ENCODE measurements at regions not wholly inside any gene's neighbourhood (a gene's known extent, or its start where the extent isn't known, plus 50 kb on each side); places are given as distances from the start of the nearest gene placed in this dataset.

GRCh38 chr11:69383372-69384250 is 89.7 kb downstream of the MYEOV start:
- no peak for TF ChIP-seq ELF4 (CRISPR knock-in tag; IDR thresholded peaks at IDR 0.05; ENCODE audit: low read depth)
- TF ChIP-seq PRRX2 (CRISPR knock-in tag; IDR thresholded peaks at IDR 0.05) = no peak
- Mint-ChIP-seq H3K4me3 (no peak overlapping the region), H3K9me3 (peaks cover 17% of the 10 kb centered on the region), H3K4me1 (peaks cover 8% of the 10 kb centered on the region; the same call in 1 of the 2 replicates), H3K36me3 (peaks cover 15% of the 10 kb centered on the region), H3K27ac (no peak overlapping the region), H3K27me3 (ENCODE audit: low read depth) (peaks cover 5% of the 10 kb centered on the region)
- CTCF ChIA-PET = no interaction called here
- DNase-seq (ENCODE audit: low spot score) (no peak), ATAC-seq (no peak)
- POLR2A ChIA-PET = interaction anchor here (0.5 kb wide), 1 partner anchor 21 kb away, joined by 4 read pairs; no protein-coding TSS in a partner anchor

DNA sequence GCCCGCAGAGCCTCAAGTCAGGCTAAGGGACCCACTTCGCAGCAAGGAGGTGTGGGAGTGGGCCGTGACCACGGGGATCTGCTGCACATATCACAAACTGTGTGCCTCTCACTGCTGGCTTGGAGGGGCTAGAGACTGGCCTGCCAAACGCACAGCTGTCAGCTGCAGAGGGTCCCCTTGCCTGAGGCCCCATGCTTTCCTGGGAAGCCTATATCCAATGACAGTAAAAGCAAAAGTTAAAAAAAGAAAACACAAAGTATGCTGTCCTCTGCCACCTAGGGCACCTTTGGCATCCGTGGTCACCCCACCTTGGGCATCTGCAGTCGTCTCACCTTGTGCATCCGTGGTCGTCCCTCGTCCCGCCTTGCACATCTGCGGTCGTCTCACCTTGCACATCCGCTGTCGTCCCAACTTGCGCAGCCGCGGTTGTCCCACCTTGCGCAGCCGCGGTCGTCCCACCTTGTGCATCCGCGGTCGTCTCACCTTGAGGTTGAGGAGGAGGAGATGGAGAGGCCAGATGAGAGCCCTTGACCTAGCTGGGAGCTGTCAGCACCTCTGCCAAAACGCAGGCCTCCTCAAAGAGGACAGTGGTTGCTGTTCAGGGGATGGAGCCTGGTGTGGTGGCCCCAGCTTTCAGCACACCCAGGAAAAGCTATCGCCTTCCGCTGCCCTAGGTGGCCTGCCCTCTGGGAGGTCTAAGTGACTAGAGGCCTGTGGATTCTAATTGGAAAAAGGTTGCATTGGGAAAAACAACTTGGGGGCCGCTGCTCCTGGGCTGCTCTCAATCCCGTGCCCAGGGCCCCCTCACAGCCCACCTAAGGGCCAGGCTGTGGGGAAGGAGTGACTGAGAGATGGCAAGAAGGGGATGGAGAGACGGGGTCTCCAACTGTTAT is 90.5 kb downstream of the MYEOV start:
- DNase-seq (ENCODE audit: low spot score) = no peak
- CTCF ChIA-PET = no interaction called here

DNA sequence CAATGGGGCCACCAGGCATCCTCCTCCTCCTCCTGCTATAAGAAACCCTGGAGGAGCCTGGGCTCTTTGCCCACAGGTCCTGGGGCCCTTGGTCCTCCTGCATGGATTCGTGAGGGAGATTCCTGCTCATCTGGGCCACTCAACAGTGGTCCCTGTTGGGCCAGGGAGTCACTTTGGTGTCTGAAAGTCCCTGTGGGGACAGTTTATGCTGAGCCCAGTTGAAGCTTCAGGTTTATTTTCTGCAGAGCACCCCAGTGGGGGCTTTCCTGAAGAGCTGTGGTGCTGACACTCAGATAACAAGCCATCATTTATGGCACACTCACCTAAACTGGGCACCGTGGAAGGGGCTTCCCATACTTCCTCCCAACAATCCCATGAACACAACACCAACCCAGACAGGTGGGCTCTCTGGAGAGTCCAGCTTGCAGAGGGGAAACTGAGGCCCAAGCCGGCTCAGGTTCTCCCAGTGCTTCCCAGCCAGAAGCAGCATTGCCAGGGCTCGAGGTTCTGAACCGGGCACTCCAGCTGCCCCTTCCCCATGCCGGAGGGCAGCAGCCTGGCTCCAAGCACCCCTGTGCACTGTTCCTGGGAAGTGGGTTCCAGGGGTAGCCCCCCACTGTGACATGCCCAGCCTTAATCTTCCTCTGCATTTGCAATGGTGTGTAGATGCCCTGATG is 91.3 kb downstream of the MYEOV start:
- DNase-seq (ENCODE audit: low spot score) (no peak), ATAC-seq (no peak)
- CTCF ChIA-PET = no interaction called here
- peaks cover 8% of the 10 kb centered on the region; the same call in 1 of the 2 replicates for H3K4me1 Mint-ChIP-seq
- peaks cover 11% of the 10 kb centered on the region for H3K27me3 Mint-ChIP-seq (ENCODE audit: low read depth)
- no peak overlapping the region for H3K4me3 Mint-ChIP-seq
- POLR2A ChIA-PET = no interaction called here
- peaks cover 21% of the 10 kb centered on the region for H3K36me3 Mint-ChIP-seq
- H3K27ac Mint-ChIP-seq = no peak overlapping the region
- peaks cover 31% of the 10 kb centered on the region for H3K9me3 Mint-ChIP-seq
- TF ChIP-seq ELF4 (CRISPR knock-in tag; IDR thresholded peaks at IDR 0.05; ENCODE audit: low read depth) (no peak), USF2 (CRISPR knock-in tag; IDR thresholded peaks at IDR 0.05) (no peak), ZNF671 (CRISPR knock-in tag; IDR thresholded peaks at IDR 0.05) (no peak), ZNF423 (CRISPR knock-in tag; IDR thresholded peaks at IDR 0.05) (no peak), NFATC4 (CRISPR knock-in tag; IDR thresholded peaks at IDR 0.05) (no peak), FOXP4 (CRISPR knock-in tag; IDR thresholded peaks at IDR 0.05) (no peak), MXD4 (CRISPR knock-in tag; IDR thresholded peaks at IDR 0.05; ENCODE audit: borderline replicate concordance) (no peak)
- TF ChIP-seq, protein P1, sequence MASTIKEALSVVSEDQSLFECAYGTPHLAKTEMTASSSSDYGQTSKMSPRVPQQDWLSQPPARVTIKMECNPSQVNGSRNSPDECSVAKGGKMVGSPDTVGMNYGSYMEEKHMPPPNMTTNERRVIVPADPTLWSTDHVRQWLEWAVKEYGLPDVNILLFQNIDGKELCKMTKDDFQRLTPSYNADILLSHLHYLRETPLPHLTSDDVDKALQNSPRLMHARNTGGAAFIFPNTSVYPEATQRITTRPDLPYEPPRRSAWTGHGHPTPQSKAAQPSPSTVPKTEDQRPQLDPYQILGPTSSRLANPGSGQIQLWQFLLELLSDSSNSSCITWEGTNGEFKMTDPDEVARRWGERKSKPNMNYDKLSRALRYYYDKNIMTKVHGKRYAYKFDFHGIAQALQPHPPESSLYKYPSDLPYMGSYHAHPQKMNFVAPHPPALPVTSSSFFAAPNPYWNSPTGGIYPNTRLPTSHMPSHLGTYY (CRISPR knock-in tag; IDR thresholded peaks at IDR 0.05) = no peak
- TF ChIP-seq, protein P2, sequence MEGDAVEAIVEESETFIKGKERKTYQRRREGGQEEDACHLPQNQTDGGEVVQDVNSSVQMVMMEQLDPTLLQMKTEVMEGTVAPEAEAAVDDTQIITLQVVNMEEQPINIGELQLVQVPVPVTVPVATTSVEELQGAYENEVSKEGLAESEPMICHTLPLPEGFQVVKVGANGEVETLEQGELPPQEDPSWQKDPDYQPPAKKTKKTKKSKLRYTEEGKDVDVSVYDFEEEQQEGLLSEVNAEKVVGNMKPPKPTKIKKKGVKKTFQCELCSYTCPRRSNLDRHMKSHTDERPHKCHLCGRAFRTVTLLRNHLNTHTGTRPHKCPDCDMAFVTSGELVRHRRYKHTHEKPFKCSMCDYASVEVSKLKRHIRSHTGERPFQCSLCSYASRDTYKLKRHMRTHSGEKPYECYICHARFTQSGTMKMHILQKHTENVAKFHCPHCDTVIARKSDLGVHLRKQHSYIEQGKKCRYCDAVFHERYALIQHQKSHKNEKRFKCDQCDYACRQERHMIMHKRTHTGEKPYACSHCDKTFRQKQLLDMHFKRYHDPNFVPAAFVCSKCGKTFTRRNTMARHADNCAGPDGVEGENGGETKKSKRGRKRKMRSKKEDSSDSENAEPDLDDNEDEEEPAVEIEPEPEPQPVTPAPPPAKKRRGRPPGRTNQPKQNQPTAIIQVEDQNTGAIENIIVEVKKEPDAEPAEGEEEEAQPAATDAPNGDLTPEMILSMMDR (IDR thresholded peaks at IDR 0.05) = no peak

More for the DNA sequence above, 90.5 kb downstream of the MYEOV start:
- peaks cover 26% of the 10 kb centered on the region for H3K9me3 Mint-ChIP-seq
- H3K36me3 Mint-ChIP-seq = peaks cover 21% of the 10 kb centered on the region
- POLR2A ChIA-PET = no interaction called here
- no peak overlapping the region for H3K27ac Mint-ChIP-seq
- TF ChIP-seq ZNF532 (CRISPR knock-in tag; IDR thresholded peaks at IDR 0.05; ENCODE audit: borderline replicate concordance) (no peak), CBFB (CRISPR knock-in tag; IDR thresholded peaks at IDR 0.05; ENCODE audit: low read depth) (no peak), PRRX2 (CRISPR knock-in tag; IDR thresholded peaks at IDR 0.05) (no peak), TEAD1 (CRISPR knock-in tag; IDR thresholded peaks at IDR 0.05) (no peak), SMAD3 (CRISPR knock-in tag; IDR thresholded peaks at IDR 0.05; ENCODE audit: borderline replicate concordance) (no peak), ZNF671 (CRISPR knock-in tag; IDR thresholded peaks at IDR 0.05) (no peak)
- H3K27me3 Mint-ChIP-seq (ENCODE audit: low read depth) = peaks cover 11% of the 10 kb centered on the region
- peaks cover 8% of the 10 kb centered on the region; the same call in 1 of the 2 replicates for H3K4me1 Mint-ChIP-seq
- ATAC-seq = no peak
- H3K4me3 Mint-ChIP-seq = no peak overlapping the region
